Thoracic aorta (tissue), 2 donors: ENCODE measurements at regions not wholly inside any gene's neighbourhood (a gene's known extent, or its start where the extent isn't known, plus 50 kb on each side); places are given as distances from the start of the nearest gene placed in this dataset.
A peak's percentile ranks its signal among the peaks of the same experiment; 100 is the strongest.

ENCODE experiments used
- ATAC-seq: fragments of 150-250 bp; one replicate; pipeline ENCODE4 v1.8.0; 2017; ENCODE audit warnings: low read depth; ENCODE audit not compliant: insufficient number of reproducible peaks, low FRiP score
- DNase-seq: peaks from one replicate; pipeline ENCODE4 v3.0.0-alpha.2; 2020; ENCODE audit warnings: low spot score
- H3K27ac ChIP-seq, 2 donors: fragments of 200-600 bp; sonication (generic); 1 replicate in 1 of 2; 2 replicates in 1 of 2; pipeline ENCODE4 v1.5.1; 2016; ENCODE audit warnings: mild to moderate bottlenecking in 2 of 2, moderate library complexity in 2 of 2
- H3K27me3 ChIP-seq: fragments of 200-600 bp; sonication (generic); replicated peaks from 2 replicates; pipeline ENCODE4 v1.6.0; 2016; ENCODE audit warnings: mild to moderate bottlenecking; ENCODE audit not compliant: insufficient read depth
- H3K36me3 ChIP-seq: fragments of 200-600 bp; sonication (generic); one replicate; pipeline ENCODE4 v1.5.1; 2016
- H3K4me1 ChIP-seq, 2 donors: fragments of 200-600 bp; sonication (generic); 1 replicate in 1 of 2; 2 replicates in 1 of 2; pipeline versions ENCODE4 v1.5.1 to v1.6.0; 2016; ENCODE audit warnings: low read depth in 2 of 2, mild to moderate bottlenecking in 1 of 2; ENCODE audit not compliant: control insufficient read depth in 1 of 2
- H3K4me3 ChIP-seq: fragments of 200-600 bp; sonication (generic); 2 replicates; pipeline ENCODE4 v1.5.1; 2016; ENCODE audit warnings: mild to moderate bottlenecking
- H3K9me3 ChIP-seq: fragments of 200-600 bp; sonication (generic); 2 replicates; pipeline ENCODE4 v1.5.1; 2016
- CTCF ChIP-seq: fragments of 200-600 bp; sonication (generic); IDR thresholded peaks from one replicate; pipeline ENCODE4 v1.5.1; 2019; ENCODE audit warnings: antibody characterized with exemption

DNA sequence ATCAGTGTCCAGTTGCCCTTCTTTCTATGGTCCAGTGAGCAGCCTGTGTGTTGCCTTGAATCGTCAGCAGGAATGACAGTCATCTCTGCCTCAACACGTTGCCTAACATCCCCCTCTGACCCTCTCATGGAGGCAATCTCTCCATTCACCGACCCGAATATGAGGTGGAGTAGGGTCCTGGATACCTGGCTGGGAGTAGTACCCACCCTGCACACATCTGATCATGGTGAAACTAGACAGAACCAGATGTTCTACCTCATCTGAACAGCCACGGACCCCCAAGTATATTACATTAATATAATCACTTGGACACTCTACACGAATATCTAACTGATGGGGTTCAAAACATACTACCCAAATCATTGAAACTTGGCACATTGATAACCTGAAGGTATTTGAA is 77.0 kb upstream of the COL21A1 start:
- Histone ChIP-seq H3K36me3 (no peaks in the 10 kb centered on the region), H3K27ac (no peak overlapping the region), H3K27me3 (no peaks in the 10 kb centered on the region), H3K4me3 (no peak overlapping the region), H3K9me3 (no peaks in the 10 kb centered on the region), H3K4me1 (no peaks in the 10 kb centered on the region)
- DNase-seq (no peak), ATAC-seq (no peak)
- TF ChIP-seq CTCF: no peak

- H3K4me3 ChIP-seq: no peak overlapping the region
- no peaks in the 10 kb centered on the region for H3K36me3 ChIP-seq
- no peak for TF ChIP-seq CTCF
- no peaks in the 10 kb centered on the region for H3K27me3 ChIP-seq
- DNase-seq (no peak), ATAC-seq (no peak)
- no peak overlapping the region for H3K27ac ChIP-seq
- no peaks in the 10 kb centered on the region for H3K4me1 ChIP-seq
- no peaks in the 10 kb centered on the region for H3K9me3 ChIP-seq
Observed at GRCh38 chr6:56318851-56319250, 71.5 kb upstream of the COL21A1 start.

- no peaks in the 10 kb centered on the region for H3K27me3 ChIP-seq
- no peaks in the 10 kb centered on the region for H3K4me1 ChIP-seq
- H3K36me3 ChIP-seq: no peaks in the 10 kb centered on the region
- no peak overlapping the region for H3K27ac ChIP-seq
- H3K9me3 ChIP-seq: no peaks in the 10 kb centered on the region
- no peak overlapping the region for H3K4me3 ChIP-seq
- DNase-seq (no peak), ATAC-seq (no peak)
- peak; percentile 57 for TF ChIP-seq CTCF
Observed at GRCh38 chr6:56314683-56315523, 67.5 kb upstream of the COL21A1 start.

- Histone ChIP-seq H3K27ac (no peak overlapping the region), H3K36me3 (no peaks in the 10 kb centered on the region), H3K4me3 (no peak overlapping the region), H3K4me1 (no peaks in the 10 kb centered on the region), H3K9me3 (no peaks in the 10 kb centered on the region), H3K27me3 (no peaks in the 10 kb centered on the region)
- no peak for DNase-seq
- ATAC-seq: no peak
- no peak for TF ChIP-seq CTCF
Observed at GRCh38 chr6:56311533-56312448, 64.4 kb upstream of the COL21A1 start.

DNA sequence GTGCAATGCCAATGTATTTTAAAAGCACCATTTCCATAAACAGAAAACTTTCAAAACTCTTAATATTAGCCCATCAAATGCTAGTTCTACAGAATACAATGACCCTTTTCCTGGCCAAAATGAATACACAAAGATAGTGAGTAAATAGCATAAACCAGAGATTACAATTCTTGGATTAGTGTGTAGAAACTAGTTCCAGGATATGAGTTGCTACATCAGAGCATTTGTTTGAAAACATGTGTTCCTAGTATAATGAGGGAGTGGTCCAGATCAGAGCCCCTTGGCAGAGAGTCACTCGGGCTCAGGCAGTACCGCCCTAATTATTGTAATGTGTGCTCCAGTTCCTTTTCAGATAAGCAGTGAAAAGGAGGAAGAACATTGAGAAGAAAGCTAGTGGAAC is 63.7 kb upstream of the COL21A1 start:
- no peak for ATAC-seq
- Histone ChIP-seq H3K4me3 (no peak overlapping the region), H3K4me1 (no peaks in the 10 kb centered on the region), H3K27me3 (no peaks in the 10 kb centered on the region), H3K9me3 (no peaks in the 10 kb centered on the region), H3K27ac (no peak overlapping the region), H3K36me3 (no peaks in the 10 kb centered on the region)
- no peak for TF ChIP-seq CTCF
- no peak for DNase-seq
